HEK293 (cell line): ENCODE measurements at regions not wholly inside any gene's neighbourhood (a gene's known extent, or its start where the extent isn't known, plus 50 kb on each side); places are given as distances from the start of the nearest gene placed in this dataset.

ENCODE experiments used
- CTCF ChIA-PET: fragments of 350-600 bp; formaldehyde crosslinking; extraction: SDS; loops from one replicate; lab custom pipeline; 2021; ENCODE audit warnings: antibody characterized with exemption; lab: Yijun Ruan, JAX
- POLR2A ChIA-PET: fragments of 300-600 bp; formaldehyde crosslinking; extraction: SDS; loops from one replicate; lab custom pipeline; 2020; ENCODE audit warnings: antibody characterized with exemption, inconsistent platforms; lab: Yijun Ruan, JAX
- H3K27ac ChIP-seq: fragments of 200-500 bp; sonication (Bioruptor generic); 2 replicates; pipeline ENCODE4 v1.5.1; 2014; ENCODE audit warnings: low read depth, low read length, control low read depth, inconsistent platforms; ENCODE audit errors: extremely low read depth
- H3K36me3 ChIP-seq, 2 experiments: fragments of 200-500 bp in 1 of 2; sonication (Bioruptor generic) in 1 of 2; 1 replicate in 1 of 2; 2 replicates in 1 of 2; pipeline ENCODE4 v1.5.1; 2014 to 2017; ENCODE audit warnings: inconsistent platforms in 2 of 2, low read length in 2 of 2; ENCODE audit not compliant: control insufficient read depth in 2 of 2, insufficient read depth in 1 of 2
- H3K4me1 ChIP-seq: fragments of 200-500 bp; sonication (Bioruptor generic); 2 replicates; pipeline ENCODE4 v1.5.1; 2014; ENCODE audit warnings: mild to moderate bottlenecking, low read length, inconsistent platforms; ENCODE audit not compliant: control insufficient read depth, insufficient read depth
- H3K4me3 ChIP-seq: 2 replicates; pipeline ENCODE4 v1.5.1; 2011; ENCODE audit warnings: low read depth, mild to moderate bottlenecking, control low read depth, low read length, moderate library complexity
- H3K9me3 ChIP-seq: fragments of 200-500 bp; sonication (Bioruptor generic); 2 replicates; pipeline ENCODE4 v1.5.1; 2014; ENCODE audit warnings: low read depth, low read length, inconsistent platforms; ENCODE audit not compliant: control insufficient read depth, insufficient read depth
- BCL11B ChIP-seq: fragments of 450-650 bp; formaldehyde crosslinking; IDR thresholded peaks from 2 replicates; pipeline ENCODE4 v1.5.1; 2016; ENCODE audit warnings: low read depth, missing biosample characterization, missing genetic modification characterization
- BCL6B ChIP-seq: fragments of 450-650 bp; formaldehyde crosslinking; IDR thresholded peaks from 2 replicates; pipeline ENCODE4 v1.5.1; 2017; ENCODE audit warnings: missing biosample characterization, missing genetic modification characterization
- HIC1 ChIP-seq: fragments of 450-650 bp; formaldehyde crosslinking; IDR thresholded peaks from 2 replicates; pipeline ENCODE4 v1.5.1; 2016; ENCODE audit warnings: missing biosample characterization, missing genetic modification characterization
- HOXD13 ChIP-seq: sonication (generic); formaldehyde crosslinking; IDR thresholded peaks from 2 replicates; pipeline ENCODE4 v1.8.0; 2022; ENCODE audit warnings: missing genetic modification reagents, borderline replicate concordance
- KLF1 ChIP-seq: fragments of 450-650 bp; formaldehyde crosslinking; IDR thresholded peaks from 2 replicates; pipeline ENCODE4 v1.5.1; 2016; ENCODE audit warnings: missing biosample characterization, missing genetic modification characterization
- KLF9 ChIP-seq: fragments of 450-650 bp; formaldehyde crosslinking; IDR thresholded peaks from 2 replicates; pipeline ENCODE4 v1.5.1; 2016; ENCODE audit warnings: missing biosample characterization, missing genetic modification characterization, low read depth
- OSR2 ChIP-seq: fragments of 450-650 bp; formaldehyde crosslinking; IDR thresholded peaks from 2 replicates; pipeline ENCODE4 v1.5.1; 2016; ENCODE audit warnings: missing biosample characterization, missing genetic modification characterization
- PRDM2 ChIP-seq: fragments of 450-650 bp; formaldehyde crosslinking; IDR thresholded peaks from 2 replicates; pipeline ENCODE4 v1.5.1; 2016; ENCODE audit warnings: missing biosample characterization, missing genetic modification characterization, borderline replicate concordance
- SETDB1 ChIP-seq: IDR thresholded peaks from one replicate; pipeline ENCODE4 v1.6.1; 2017; ENCODE audit warnings: mild to moderate bottlenecking, low read length, moderate library complexity, mixed read lengths; ENCODE audit not compliant: insufficient read length
- ZBTB11 ChIP-seq: fragments of 450-650 bp; formaldehyde crosslinking; conservative IDR thresholded peaks from 2 replicates; pipeline ENCODE4 v1.5.1; 2016; ENCODE audit warnings: low read depth, missing biosample characterization, missing genetic modification characterization
- ZFP3 ChIP-seq: fragments of 450-650 bp; formaldehyde crosslinking; IDR thresholded peaks from 2 replicates; pipeline ENCODE4 v1.5.1; 2016; ENCODE audit warnings: low read depth, missing biosample characterization, missing genetic modification characterization
- ZNF121 ChIP-seq: fragments of 450-650 bp; formaldehyde crosslinking; IDR thresholded peaks from 2 replicates; pipeline ENCODE4 v1.5.1; 2016; ENCODE audit warnings: missing biosample characterization, missing genetic modification characterization
- ZNF132 ChIP-seq: fragments of 450-650 bp; formaldehyde crosslinking; IDR thresholded peaks from 2 replicates; pipeline ENCODE4 v1.5.1; 2017; ENCODE audit warnings: missing biosample characterization, missing genetic modification characterization, borderline replicate concordance
- ZNF133 ChIP-seq: fragments of 450-650 bp; formaldehyde crosslinking; IDR thresholded peaks from 2 replicates; pipeline ENCODE4 v1.5.1; 2016; ENCODE audit warnings: missing biosample characterization, missing genetic modification characterization
- ZNF398 ChIP-seq: fragments of 450-650 bp; formaldehyde crosslinking; IDR thresholded peaks from 2 replicates; pipeline ENCODE4 v1.5.1; 2017; ENCODE audit warnings: missing biosample characterization, missing genetic modification characterization
- ZNF433 ChIP-seq: fragments of 450-650 bp; formaldehyde crosslinking; IDR thresholded peaks from 2 replicates; pipeline ENCODE4 v1.5.1; 2016; ENCODE audit warnings: missing biosample characterization, missing genetic modification characterization, low read depth
- ZNF501 ChIP-seq: fragments of 450-650 bp; formaldehyde crosslinking; IDR thresholded peaks from 2 replicates; pipeline ENCODE4 v1.5.1; 2016; ENCODE audit warnings: missing biosample characterization, missing genetic modification characterization
- ZNF510 ChIP-seq: fragments of 450-650 bp; formaldehyde crosslinking; IDR thresholded peaks from 2 replicates; pipeline ENCODE4 v1.5.1; 2018; ENCODE audit warnings: mild to moderate bottlenecking, missing genetic modification characterization, missing biosample characterization; ENCODE audit not compliant: insufficient replicate concordance
- ZNF654 ChIP-seq: fragments of 450-650 bp; formaldehyde crosslinking; IDR thresholded peaks from 2 replicates; pipeline ENCODE4 v1.5.1; 2016; ENCODE audit warnings: low read depth, missing biosample characterization, missing genetic modification characterization
- ZNF658 ChIP-seq: fragments of 450-650 bp; formaldehyde crosslinking; IDR thresholded peaks from 2 replicates; pipeline ENCODE4; 2016; ENCODE audit warnings: missing biosample characterization, missing genetic modification characterization
- ZNF747 ChIP-seq: fragments of 450-650 bp; formaldehyde crosslinking; IDR thresholded peaks from 2 replicates; pipeline ENCODE4 v1.5.1; 2016; ENCODE audit warnings: missing biosample characterization, missing genetic modification characterization
- ZNF768 ChIP-seq: fragments of 450-650 bp; formaldehyde crosslinking; IDR thresholded peaks from 2 replicates; pipeline ENCODE4 v1.5.1; 2018; ENCODE audit warnings: missing biosample characterization, mild to moderate bottlenecking, missing genetic modification characterization
- ZNF843 ChIP-seq: fragments of 450-650 bp; formaldehyde crosslinking; IDR thresholded peaks from 2 replicates; pipeline ENCODE4 v1.5.1; 2016; ENCODE audit warnings: missing biosample characterization, missing genetic modification characterization

GRCh38 chr17:72343911-72344310 lies 223.1 kb downstream of the SOX9 start:
- Histone ChIP-seq H3K9me3 (no peaks in the 10 kb centered on the region), H3K4me3 (no peak overlapping the region), H3K27ac (no peak overlapping the region), H3K36me3 (no peaks in the 10 kb centered on the region), H3K4me1 (peaks cover 3% of the 10 kb centered on the region; the same call in 1 of the 2 replicates)
- TF ChIP-seq ZNF510 (tag by site-specific recombination) (no peak), ZNF133 (no peak), ZNF121 (no peak), ZBTB11 (no peak), KLF9 (tag by site-specific recombination) (no peak), SETDB1 (no peak), HOXD13 (CRISPR knock-in tag) (no peak), ZNF768 (no peak), ZNF654 (tag by site-specific recombination) (no peak), ZNF132 (tag by site-specific recombination) (no peak), OSR2 (no peak)
- CTCF ChIA-PET: no interaction called here
- POLR2A ChIA-PET: no interaction called here

- H3K9me3 ChIP-seq: no peaks in the 10 kb centered on the region
- H3K36me3 ChIP-seq: no peaks in the 10 kb centered on the region
- H3K4me3 ChIP-seq: no peak overlapping the region
- ChIA-PET POLR2A (no interaction called here), CTCF (no interaction called here)
- H3K27ac ChIP-seq: no peak overlapping the region
- no peaks in the 10 kb centered on the region for H3K4me1 ChIP-seq
- TF ChIP-seq ZNF501 (no peak), ZNF398 (tag by site-specific recombination) (no peak), PRDM2 (tag by site-specific recombination) (no peak), ZNF747 (no peak), BCL11B (tag by site-specific recombination) (no peak), ZNF843 (tag by site-specific recombination) (no peak), KLF1 (tag by site-specific recombination) (no peak), ZNF433 (tag by site-specific recombination) (no peak), ZNF658 (tag by site-specific recombination) (no peak), HIC1 (tag by site-specific recombination) (no peak), BCL6B (tag by site-specific recombination) (no peak), ZFP3 (tag by site-specific recombination) (no peak)
Measured at GRCh38 chr17:72344613-72345012, 223.8 kb downstream of the SOX9 start.
